Panc1 (cell line): ENCODE measurements at regions not wholly inside any gene's neighbourhood (a gene's known extent, or its start where the extent isn't known, plus 50 kb on each side); places are given as distances from the start of the nearest gene placed in this dataset.

Experiments
- ATAC-seq: fragments of 200-7000 bp; cut with Tn5 transposase; 2 replicates; pipeline ENCODE4 v1.9.1; 2020; ENCODE audit warnings: mild to moderate bottlenecking, moderate library complexity
- BruUV-seq: library from RNA; stranded (reverse); fragments of 400-500 nt; replicated peaks from 2 replicates; lab custom pipeline; 2021; lab: Mats Ljungman, UMichigan
- CTCF ChIA-PET: fragments of 300-600 bp; sonication (Branson Sonifier 250); formaldehyde crosslinking; loops from one replicate; lab custom pipeline; 2022; ENCODE audit warnings: antibody characterized with exemption; lab: Charles Lee
- POLR2A ChIA-PET: fragments of 300-600 bp; sonication (Branson Sonifier 250); formaldehyde crosslinking; loops from one replicate; lab custom pipeline; 2022; ENCODE audit warnings: antibody characterized with exemption; lab: Charles Lee
- DNase-seq: peaks from one replicate; pipeline ENCODE4 v3.0.0-alpha.2; 2010; ENCODE audit warnings: low read depth, low spot score
- H3K27ac ChIP-seq: 2 replicates; pipeline ENCODE4 v1.5.1; 2011; ENCODE audit warnings: mild to moderate bottlenecking, low read length, inconsistent platforms
- H3K27me3 ChIP-seq: fragments of 200-500 bp; sonication (Bioruptor generic); 2 replicates; pipeline ENCODE4 v1.6.0; 2014; ENCODE audit warnings: low read length, inconsistent platforms; ENCODE audit not compliant: control insufficient read depth, insufficient read depth
- H3K36me3 ChIP-seq: fragments of 200-500 bp; sonication (Bioruptor generic); 2 replicates; pipeline ENCODE4 v1.5.1; 2014; ENCODE audit warnings: inconsistent platforms, mild to moderate bottlenecking, low read length, moderate library complexity; ENCODE audit not compliant: control insufficient read depth, insufficient read depth
- H3K4me1 ChIP-seq: 2 replicates; pipeline ENCODE4 v1.5.1; 2011; ENCODE audit warnings: inconsistent platforms, mild to moderate bottlenecking, low read length, moderate library complexity; ENCODE audit not compliant: control insufficient read depth, insufficient read depth
- H3K4me3 ChIP-seq, 2 experiments: 2 replicates each; pipeline ENCODE4 v1.5.1; 2011 to 2012; ENCODE audit warnings: low read depth in 2 of 2, low read length in 2 of 2, mild to moderate bottlenecking in 2 of 2, inconsistent platforms in 1 of 2, moderate library complexity in 1 of 2
- H3K9me3 ChIP-seq: fragments of 200-500 bp; sonication (Bioruptor generic); 2 replicates; pipeline ENCODE4 v1.5.1; 2014; ENCODE audit warnings: low read depth, mild to moderate bottlenecking, inconsistent platforms, low read length, moderate library complexity; ENCODE audit not compliant: control insufficient read depth, insufficient read depth
- CTCF ChIP-seq: fragments of 450-650 bp; IDR thresholded peaks from 2 replicates; pipeline ENCODE4 v1.5.1; 2017; ENCODE audit warnings: mild to moderate bottlenecking
- POLR2AphosphoS5 ChIP-seq: IDR thresholded peaks from 2 replicates; pipeline ENCODE4 v1.6.1; 2012; ENCODE audit warnings: mild to moderate bottlenecking, low read depth, low read length, moderate library complexity
- REST ChIP-seq, 2 experiments: IDR thresholded peaks; 2 replicates each; pipeline ENCODE4 v1.6.1; 2011 to 2012; ENCODE audit warnings: low read depth in 2 of 2, control low read depth in 1 of 2, low read length in 1 of 2, mild to moderate bottlenecking in 1 of 2, moderate library complexity in 1 of 2; ENCODE audit not compliant: insufficient read depth in 1 of 2
- SIN3A ChIP-seq: IDR thresholded peaks from 2 replicates; pipeline ENCODE4 v1.6.1; 2012; ENCODE audit warnings: low read depth, mild to moderate bottlenecking, low read length, moderate library complexity, borderline replicate concordance; ENCODE audit not compliant: insufficient read depth
- TCF7L2 ChIP-seq: IDR thresholded peaks from 2 replicates; pipeline ENCODE4 v1.6.1; 2011; ENCODE audit warnings: mild to moderate bottlenecking, low read depth, low read length, inconsistent platforms
- in situ Hi-C: cut with HindIII; loops from 2 replicates; pipeline ENCODE4 v1.10.0; 2016; ENCODE audit warnings: low sequenced_read_pairs, low pct_unique_long_range_greater_than_20kb
- intact Hi-C: fragments of 100-400 bp; cut with micrococcal nuclease; formaldehyde crosslinking; loops from one replicate; pipeline ENCODE4 v1.10.0; 2022; ENCODE audit not compliant: unreplicated experiment

- TF ChIP-seq TCF7L2 (no peak), SIN3A (no peak), CTCF (no peak), REST (IDR thresholded peaks at IDR 0.05; ENCODE audit: insufficient read depth in 1 of 2, low read depth in 2 of 2, low read length in 1 of 2) (no peak), POLR2AphosphoS5 (no peak)
- no peak for ATAC-seq
- DNase-seq = no peak
- H3K27me3 ChIP-seq = no peaks in the 10 kb centered on the region
- H3K9me3 ChIP-seq = no peaks in the 10 kb centered on the region
- POLR2A ChIA-PET = no interaction called here
- H3K4me3 ChIP-seq = no peak overlapping the region
- intact Hi-C loops (no loop called here), in situ Hi-C loops (no loop called here)
- CTCF ChIA-PET = no interaction called here
- no peaks in the 10 kb centered on the region for H3K4me1 ChIP-seq
- no TSS peak for BruUV-seq
- no peaks in the 10 kb centered on the region for H3K36me3 ChIP-seq
- no peak overlapping the region for H3K27ac ChIP-seq
These were observed 327.0 kb downstream of the IZUMO3 start for GRCh38 chr9:24218656-24219055.

GRCh38 chr9:24210641-24211040 is 335.1 kb downstream of the IZUMO3 start:
- Histone ChIP-seq H3K27ac (no peak overlapping the region), H3K4me1 (no peaks in the 10 kb centered on the region), H3K36me3 (no peaks in the 10 kb centered on the region), H3K27me3 (no peaks in the 10 kb centered on the region), H3K9me3 (no peaks in the 10 kb centered on the region), H3K4me3 (no peak overlapping the region)
- intact Hi-C loops = no loop called here
- POLR2A ChIA-PET = no interaction called here
- CTCF ChIA-PET = no interaction called here
- in situ Hi-C loops = no loop called here
- no peak for DNase-seq
- TF ChIP-seq TCF7L2 = no peak
- no peak for TF ChIP-seq REST (IDR thresholded peaks at IDR 0.05; ENCODE audit: insufficient read depth in 1 of 2, low read depth in 2 of 2, low read length in 1 of 2)
- no peak for ATAC-seq
- BruUV-seq = no TSS peak
